Gastrocnemius medialis (tissue), 4 donors: ENCODE measurements at regions not wholly inside any gene's neighbourhood (a gene's known extent, or its start where the extent isn't known, plus 50 kb on each side); places are given as distances from the start of the nearest gene placed in this dataset.

Source experiments
- ATAC-seq, 2 donors: fragments of 150-250 bp; one replicate each; pipeline ENCODE4 v1.9.1; 2016
- DNase-seq, 2 donors: peaks; one replicate each; pipeline ENCODE4 v3.0.0-alpha.2; 2019
- H3K27ac ChIP-seq, 4 donors: fragments of 200-600 bp; sonication (generic); 1 replicate in 1 of 4; 2 replicates in 3 of 4; pipeline ENCODE4 v1.5.1; 2016 to 2018; ENCODE audit warnings: mild to moderate bottlenecking in 2 of 4, moderate library complexity in 1 of 4
- H3K27me3 ChIP-seq, 3 donors: fragments of 200-600 bp; sonication (generic) in 2 of 3; 1 replicate in 1 of 3; 2 replicates in 2 of 3; pipeline versions ENCODE4 v1.5.1 to v1.6.0; 2016 to 2019; ENCODE audit warnings: mild to moderate bottlenecking in 1 of 3, moderate library complexity in 1 of 3
- H3K36me3 ChIP-seq, 2 donors: fragments of 200-600 bp; sonication (generic) in 1 of 2; one replicate each; pipeline ENCODE4 v1.5.1; 2017 to 2018
- H3K4me1 ChIP-seq, 2 donors: fragments of 200-600 bp; sonication (generic) in 1 of 2; one replicate each; pipeline ENCODE4 v1.5.1; 2016 to 2017; ENCODE audit warnings: mild to moderate bottlenecking in 2 of 2
- H3K4me3 ChIP-seq, 4 donors: fragments of 200-600 bp; sonication (generic) in 3 of 4; 1 replicate in 1 of 4; 2 replicates in 3 of 4; pipeline ENCODE4 v1.5.1; 2016 to 2019; ENCODE audit warnings: mild to moderate bottlenecking in 2 of 4
- H3K9me3 ChIP-seq, 3 donors: fragments of 200-600 bp; sonication (generic) in 2 of 3; 1 replicate in 1 of 3; 2 replicates in 2 of 3; pipeline ENCODE4 v1.5.1; 2016 to 2019
- CTCF ChIP-seq, 5 experiments: fragments of 450-650 bp in 3 of 5; fragments of 200-600 bp in 2 of 5; sonication (generic) in 2 of 5; IDR thresholded peaks in 4 of 5; conservative IDR thresholded peaks in 1 of 5; 1 replicate in 4 of 5; 2 replicates in 1 of 5; pipeline ENCODE4 v1.5.1; 2016 to 2019; ENCODE audit warnings: antibody characterized with exemption in 5 of 5, mild to moderate bottlenecking in 3 of 5, moderate library complexity in 3 of 5
- POLR2A ChIP-seq, 2 donors: fragments of 450-650 bp; IDR thresholded peaks; one replicate each; pipeline ENCODE4 v1.6.1; 2017; ENCODE audit warnings: antibody characterized with exemption in 2 of 2, mild to moderate bottlenecking in 2 of 2, moderate library complexity in 2 of 2
- in situ Hi-C, 4 donors: fragments of 200-750 bp; cut with MboI; loops; one replicate each; pipeline versions ENCODE4 v1.15.0 to v1.8.0; 2017; ENCODE audit warnings: low sequenced_read_pairs in 4 of 4
- intact Hi-C: fragments of 100-400 bp; cut with DNase I; formaldehyde crosslinking; loops from one replicate; pipeline ENCODE4 v1.15.1; 2023; ENCODE audit warnings: low total_unique reads

- TF ChIP-seq CTCF (IDR thresholded peaks at IDR 0.05 in 4 of 5, conservative IDR thresholded peaks at IDR 0.05 in 1 of 5): no peak
- TF ChIP-seq POLR2A (IDR thresholded peaks at IDR 0.05): no peak
- Histone ChIP-seq H3K9me3 (no peaks in the 10 kb centered on the region), H3K4me3 (no peak overlapping the region), H3K27ac (no peak overlapping the region), H3K27me3 (no peaks in the 10 kb centered on the region), H3K36me3 (no peaks in the 10 kb centered on the region), H3K4me1 (no peaks in the 10 kb centered on the region)
- in situ Hi-C loops (loop anchor here (10.0 to 25.0 kb wide), 2 partner anchors 69 to 757 kb away; no protein-coding TSS in a partner anchor), intact Hi-C loops (loop anchor here (10.0 kb wide), 1 partner anchor 999 kb away; no protein-coding TSS in a partner anchor)
- ATAC-seq (no peak), DNase-seq (no peak)
Measured at GRCh38 chr4:147094238-147094637, 148.6 kb upstream of the TTC29 start.

GRCh38 chr4:147096667-147097604 lies 151.3 kb upstream of the TTC29 start:
- H3K9me3 ChIP-seq: no peaks in the 10 kb centered on the region
- no peaks in the 10 kb centered on the region for H3K4me1 ChIP-seq
- H3K36me3 ChIP-seq: no peaks in the 10 kb centered on the region
- in situ Hi-C loops: loop anchor here (10.0 to 25.0 kb wide), 2 partner anchors 72 to 760 kb away; no protein-coding TSS in a partner anchor
- intact Hi-C loops: loop anchor here (5.0 to 10.0 kb wide), 3 partner anchors 175 to 1002 kb away; no protein-coding TSS in a partner anchor
- ATAC-seq (peak; percentile 52 to 55), DNase-seq (no peak)
- H3K4me3 ChIP-seq: no peak overlapping the region
- no peaks in the 10 kb centered on the region for H3K27me3 ChIP-seq
- no peak for TF ChIP-seq POLR2A (IDR thresholded peaks at IDR 0.05)
- peak; percentile 45 to 75 (median 65) for TF ChIP-seq CTCF (IDR thresholded peaks at IDR 0.05 in 4 of 5, conservative IDR thresholded peaks at IDR 0.05 in 1 of 5)
- no peak overlapping the region for H3K27ac ChIP-seq

- Histone ChIP-seq H3K4me3 (no peak overlapping the region), H3K27ac (no peak overlapping the region), H3K36me3 (no peaks in the 10 kb centered on the region), H3K27me3 (no peaks in the 10 kb centered on the region), H3K4me1 (peaks cover 16 to 17% of the 10 kb centered on the region in 2 donors), H3K9me3 (no peaks in the 10 kb centered on the region)
- intact Hi-C loops: loop anchor here (10.0 kb wide), 1 partner anchor 157 kb away; the partner anchor contains the start of gene TTC29
- no peak for TF ChIP-seq CTCF (IDR thresholded peaks at IDR 0.05 in 4 of 5, conservative IDR thresholded peaks at IDR 0.05 in 1 of 5)
- TF ChIP-seq POLR2A (IDR thresholded peaks at IDR 0.05): no peak
- in situ Hi-C loops: loop anchor here in 1 of 4 donors (25.0 kb wide), 1 partner anchor 486 kb away; no protein-coding TSS in a partner anchor
- DNase-seq: no peak
- no peak for ATAC-seq
Measured at GRCh38 chr4:147101678-147102077, 156.0 kb upstream of the TTC29 start.

GRCh38 chr4:147102596-147102995 lies 156.9 kb upstream of the TTC29 start:
- Histone ChIP-seq H3K9me3 (no peaks in the 10 kb centered on the region), H3K4me3 (no peak overlapping the region), H3K27me3 (no peaks in the 10 kb centered on the region), H3K36me3 (no peaks in the 10 kb centered on the region), H3K27ac (no peak overlapping the region), H3K4me1 (peaks cover 16 to 17% of the 10 kb centered on the region in 2 donors)
- in situ Hi-C loops (loop anchor here in 1 of 4 donors (25.0 kb wide), 1 partner anchor 485 kb away; no protein-coding TSS in a partner anchor), intact Hi-C loops (loop anchor here (10.0 kb wide), 1 partner anchor 158 kb away; the partner anchor contains the start of gene TTC29)
- TF ChIP-seq CTCF (IDR thresholded peaks at IDR 0.05 in 4 of 5, conservative IDR thresholded peaks at IDR 0.05 in 1 of 5): no peak
- no peak for TF ChIP-seq POLR2A (IDR thresholded peaks at IDR 0.05)
- ATAC-seq (no peak), DNase-seq (no peak)
